Neural progenitor cell (in vitro differentiated cells): ENCODE measurements at regions not wholly inside any gene's neighbourhood (a gene's known extent, or its start where the extent isn't known, plus 50 kb on each side); places are given as distances from the start of the nearest gene placed in this dataset.

Experiments
- DNase-seq: peaks from one replicate; pipeline ENCODE4 v3.0.0-alpha.2; 2016; ENCODE audit warnings: low spot score
- H2AFZ ChIP-seq: fragments of 200-600 bp; sonication (generic); replicated peaks from 2 replicates; pipeline ENCODE4 v1.6.1; 2016; ENCODE audit warnings: antibody characterized with exemption
- H3F3A ChIP-seq: fragments of 200-600 bp; sonication (generic); 2 replicates; pipeline ENCODE4 v1.6.1; 2016; ENCODE audit warnings: antibody characterized with exemption, low read depth
- H3K27ac ChIP-seq: fragments of 200-600 bp; sonication (generic); 2 replicates; pipeline ENCODE4 v1.5.1; 2016; ENCODE audit warnings: mild to moderate bottlenecking
- H3K27me3 ChIP-seq: fragments of 200-600 bp; sonication (generic); 2 replicates; pipeline ENCODE4 v1.6.1; 2016; ENCODE audit warnings: mild to moderate bottlenecking, moderate library complexity
- H3K36me3 ChIP-seq: fragments of 200-600 bp; sonication (generic); 2 replicates; pipeline ENCODE4 v1.5.1; 2016
- H3K4me1 ChIP-seq: fragments of 200-600 bp; sonication (generic); 2 replicates; pipeline ENCODE4 v1.6.1; 2016; ENCODE audit warnings: mixed run types
- H3K4me2 ChIP-seq: fragments of 200-600 bp; sonication (generic); 2 replicates; pipeline ENCODE4 v1.6.1; 2016
- H3K4me3 ChIP-seq: fragments of 200-600 bp; sonication (generic); 2 replicates; pipeline ENCODE4 v1.5.1; 2016
- H3K79me2 ChIP-seq: fragments of 200-600 bp; sonication (generic); 2 replicates; pipeline ENCODE4 v1.6.1; 2016; ENCODE audit warnings: low read depth
- H3K9ac ChIP-seq: fragments of 200-600 bp; sonication (generic); 2 replicates; pipeline ENCODE4 v1.6.1; 2016
- H3K9me3 ChIP-seq: fragments of 200-600 bp; sonication (generic); 2 replicates; pipeline ENCODE4 v1.5.1; 2016; ENCODE audit warnings: low read depth
- H4K20me1 ChIP-seq: fragments of 200-600 bp; sonication (generic); 2 replicates; pipeline ENCODE4 v1.6.1; 2016; ENCODE audit warnings: low read depth
- H3K27ac Mint-ChIP-seq: 3 replicates; pipeline ENCODE4 v1.8.0; 2021; ENCODE audit warnings: mixed read lengths
- H3K27me3 Mint-ChIP-seq: 2 replicates; pipeline ENCODE4 v1.8.0; 2022; ENCODE audit warnings: low read depth, mild to moderate bottlenecking, inconsistent platforms, moderate library complexity, mixed read lengths; ENCODE audit not compliant: insufficient read depth
- H3K36me3 Mint-ChIP-seq: 3 replicates; pipeline ENCODE4 v1.8.0; 2021; ENCODE audit warnings: mixed read lengths
- H3K4me1 Mint-ChIP-seq: 3 replicates; pipeline ENCODE4 v1.8.0; 2021; ENCODE audit warnings: mixed read lengths
- H3K4me3 Mint-ChIP-seq: 3 replicates; pipeline ENCODE4 v1.8.0; 2021; ENCODE audit warnings: mild to moderate bottlenecking, moderate library complexity, mixed read lengths
- H3K9me3 Mint-ChIP-seq: 3 replicates; pipeline ENCODE4 v1.8.0; 2020; ENCODE audit warnings: mixed read lengths
- EZH2 ChIP-seq: fragments of 200-600 bp; sonication (generic); IDR thresholded peaks from 2 replicates; pipeline ENCODE4 v1.6.1; 2017; ENCODE audit warnings: antibody characterized with exemption, mild to moderate bottlenecking, moderate library complexity
- EZH2phosphoT487 ChIP-seq: fragments of 200-600 bp; sonication (generic); IDR thresholded peaks from 2 replicates; pipeline ENCODE4 v1.6.1; 2017; ENCODE audit warnings: antibody characterized with exemption
- TF ChIP-seq, protein P1 (sequence below): fragments of 200-600 bp; sonication (generic); IDR thresholded peaks from 2 replicates; pipeline ENCODE4 v1.5.1; 2017; ENCODE audit warnings: antibody characterized with exemption, mild to moderate bottlenecking

DNA sequence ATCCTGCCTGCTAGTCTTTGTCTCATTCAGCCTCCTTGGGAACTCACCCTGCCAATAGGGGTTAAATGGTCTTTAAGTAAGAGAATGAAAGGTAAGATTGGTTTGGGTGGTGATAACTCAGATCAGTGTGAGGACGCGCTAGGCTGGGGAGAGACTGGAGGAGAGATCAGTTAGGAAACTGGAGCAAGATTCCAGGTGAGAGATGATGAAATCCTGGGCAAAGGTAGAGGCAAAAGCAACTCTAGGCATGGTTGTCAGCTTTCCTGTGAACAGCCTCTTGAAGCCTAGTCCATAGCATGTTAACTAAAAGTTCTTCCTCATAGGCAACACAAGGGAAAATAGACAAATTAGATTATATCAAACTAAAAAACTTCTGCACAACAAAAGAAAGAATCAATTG lies 145.2 kb upstream of the ANKRD28 start:
- no peaks in the 10 kb centered on the region for H3K79me2 ChIP-seq
- H3K36me3 ChIP-seq = no peaks in the 10 kb centered on the region
- H3K4me2 ChIP-seq = no peak overlapping the region
- no peak overlapping the region for H3K9ac ChIP-seq
- Mint-ChIP-seq H3K4me3 (no peak overlapping the region), H3K27ac (no peak overlapping the region), H3K4me1 (no peaks in the 10 kb centered on the region), H3K36me3 (no peaks in the 10 kb centered on the region), H3K27me3 (no peaks in the 10 kb centered on the region), H3K9me3 (peaks cover 16% of the 10 kb centered on the region)
- no peak overlapping the region for H3K4me3 ChIP-seq
- no peak for DNase-seq
- no peak overlapping the region for H3K27ac ChIP-seq
- no peak for TF ChIP-seq EZH2phosphoT487
- no peak for TF ChIP-seq EZH2
- no peaks in the 10 kb centered on the region for H3K9me3 ChIP-seq
- H3K27me3 ChIP-seq = no peaks in the 10 kb centered on the region
- H3F3A ChIP-seq = no peaks in the 10 kb centered on the region
- no peak overlapping the region for H2AFZ ChIP-seq
- H4K20me1 ChIP-seq = no peaks in the 10 kb centered on the region
- no peaks in the 10 kb centered on the region for H3K4me1 ChIP-seq

DNA sequence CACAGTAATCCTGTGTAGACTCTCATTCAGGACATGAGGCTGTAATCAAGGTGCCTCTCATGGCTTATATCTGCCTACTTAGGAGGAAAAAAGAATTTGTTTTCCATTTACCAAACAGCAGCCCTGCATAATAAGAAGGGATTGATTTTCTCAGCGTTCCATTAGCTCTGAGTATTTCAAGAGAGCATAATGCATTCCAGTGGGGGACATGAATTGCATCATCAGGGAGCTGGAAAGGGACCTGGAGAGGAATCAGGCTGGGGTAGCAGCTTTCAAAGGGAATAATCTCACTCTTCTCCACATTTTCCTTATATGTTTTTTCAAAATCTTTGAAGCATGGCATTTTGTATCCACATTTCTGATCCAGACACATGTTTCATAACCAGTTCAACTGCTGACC lies 150.6 kb upstream of the ANKRD28 start:
- Histone ChIP-seq H3K36me3 (no peaks in the 10 kb centered on the region), H3K9me3 (no peaks in the 10 kb centered on the region), H2AFZ (no peak overlapping the region), H3K27me3 (no peaks in the 10 kb centered on the region), H4K20me1 (no peaks in the 10 kb centered on the region), H3K4me3 (no peak overlapping the region), H3K27ac (no peak overlapping the region), H3K9ac (no peak overlapping the region), H3K79me2 (no peaks in the 10 kb centered on the region), H3K4me2 (no peak overlapping the region), H3F3A (no peaks in the 10 kb centered on the region), H3K4me1 (peaks cover 5% of the 10 kb centered on the region)
- no peaks in the 10 kb centered on the region for H3K36me3 Mint-ChIP-seq
- no peak for DNase-seq
- H3K27ac Mint-ChIP-seq = no peak overlapping the region
- TF ChIP-seq EZH2 (no peak), EZH2phosphoT487 (no peak)
- TF ChIP-seq, protein P1, sequence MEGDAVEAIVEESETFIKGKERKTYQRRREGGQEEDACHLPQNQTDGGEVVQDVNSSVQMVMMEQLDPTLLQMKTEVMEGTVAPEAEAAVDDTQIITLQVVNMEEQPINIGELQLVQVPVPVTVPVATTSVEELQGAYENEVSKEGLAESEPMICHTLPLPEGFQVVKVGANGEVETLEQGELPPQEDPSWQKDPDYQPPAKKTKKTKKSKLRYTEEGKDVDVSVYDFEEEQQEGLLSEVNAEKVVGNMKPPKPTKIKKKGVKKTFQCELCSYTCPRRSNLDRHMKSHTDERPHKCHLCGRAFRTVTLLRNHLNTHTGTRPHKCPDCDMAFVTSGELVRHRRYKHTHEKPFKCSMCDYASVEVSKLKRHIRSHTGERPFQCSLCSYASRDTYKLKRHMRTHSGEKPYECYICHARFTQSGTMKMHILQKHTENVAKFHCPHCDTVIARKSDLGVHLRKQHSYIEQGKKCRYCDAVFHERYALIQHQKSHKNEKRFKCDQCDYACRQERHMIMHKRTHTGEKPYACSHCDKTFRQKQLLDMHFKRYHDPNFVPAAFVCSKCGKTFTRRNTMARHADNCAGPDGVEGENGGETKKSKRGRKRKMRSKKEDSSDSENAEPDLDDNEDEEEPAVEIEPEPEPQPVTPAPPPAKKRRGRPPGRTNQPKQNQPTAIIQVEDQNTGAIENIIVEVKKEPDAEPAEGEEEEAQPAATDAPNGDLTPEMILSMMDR = no peak
- H3K4me1 Mint-ChIP-seq = peaks cover 3% of the 10 kb centered on the region
- H3K4me3 Mint-ChIP-seq = no peak overlapping the region
- no peaks in the 10 kb centered on the region for H3K27me3 Mint-ChIP-seq
- H3K9me3 Mint-ChIP-seq = peaks cover 5% of the 10 kb centered on the region

DNA sequence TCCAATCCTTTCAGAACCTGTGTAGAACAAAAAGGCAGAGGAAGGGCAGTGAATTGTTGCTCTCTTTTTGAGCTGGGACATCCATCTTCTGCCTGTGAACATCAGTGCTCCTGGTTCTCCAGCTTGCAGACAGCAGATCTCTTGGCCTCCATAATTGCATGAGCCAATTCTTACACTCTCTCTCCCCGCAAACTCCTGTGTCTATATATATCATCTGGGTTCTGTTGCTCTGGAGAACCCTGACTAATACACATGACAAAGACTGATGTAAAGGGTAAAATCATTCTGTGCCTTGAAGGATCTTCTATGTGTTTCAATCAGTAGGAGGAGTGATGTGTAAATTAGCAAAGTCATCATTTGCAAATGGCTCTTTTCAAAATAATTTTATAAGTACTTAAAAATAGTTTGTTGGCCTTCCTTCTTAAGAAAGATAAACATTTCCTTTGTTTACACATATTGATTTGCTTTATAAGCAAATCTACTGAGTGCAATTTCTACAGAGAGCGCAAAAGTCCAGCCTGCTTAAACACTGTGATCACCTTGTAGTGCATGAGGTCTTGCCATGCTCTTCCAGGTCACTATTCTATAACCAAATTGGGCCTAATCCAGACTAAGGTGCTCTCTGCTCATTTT lies 154.9 kb upstream of the ANKRD28 start:
- Histone ChIP-seq H3K27ac (no peak overlapping the region), H2AFZ (no peak overlapping the region)
- no peak for TF ChIP-seq EZH2
- TF ChIP-seq, protein P1 = no peak
- no peak for TF ChIP-seq EZH2phosphoT487

GRCh38 chr3:15953841-15954240 lies 156.1 kb upstream of the ANKRD28 start:
- TF ChIP-seq, protein P1 = no peak
- TF ChIP-seq EZH2 (no peak), EZH2phosphoT487 (no peak)
- Histone ChIP-seq H3F3A (no peaks in the 10 kb centered on the region), H3K9me3 (no peaks in the 10 kb centered on the region), H3K4me2 (no peak overlapping the region), H2AFZ (no peak overlapping the region), H4K20me1 (no peaks in the 10 kb centered on the region), H3K4me3 (no peak overlapping the region), H3K9ac (no peak overlapping the region), H3K27me3 (no peaks in the 10 kb centered on the region), H3K4me1 (peaks cover 4% of the 10 kb centered on the region), H3K79me2 (no peaks in the 10 kb centered on the region), H3K27ac (no peak overlapping the region), H3K36me3 (no peaks in the 10 kb centered on the region)
- peaks cover 2% of the 10 kb centered on the region for H3K4me1 Mint-ChIP-seq
- no peaks in the 10 kb centered on the region for H3K27me3 Mint-ChIP-seq
- H3K27ac Mint-ChIP-seq = no peak overlapping the region
- no peak for DNase-seq
- no peaks in the 10 kb centered on the region for H3K36me3 Mint-ChIP-seq
- no peak overlapping the region for H3K4me3 Mint-ChIP-seq
- no peaks in the 10 kb centered on the region for H3K9me3 Mint-ChIP-seq

More for the DNA sequence above, 154.9 kb upstream of the ANKRD28 start:
- H3F3A ChIP-seq = no peaks in the 10 kb centered on the region
- no peaks in the 10 kb centered on the region for H3K9me3 ChIP-seq
- no peak overlapping the region for H3K4me2 ChIP-seq
- no peaks in the 10 kb centered on the region for H3K27me3 ChIP-seq
- Mint-ChIP-seq H3K27me3 (no peaks in the 10 kb centered on the region), H3K9me3 (no peaks in the 10 kb centered on the region), H3K4me1 (peaks cover 5% of the 10 kb centered on the region), H3K4me3 (no peak overlapping the region), H3K27ac (no peak overlapping the region), H3K36me3 (no peaks in the 10 kb centered on the region)
- DNase-seq = no peak
- H3K36me3 ChIP-seq = no peaks in the 10 kb centered on the region
- no peaks in the 10 kb centered on the region for H3K79me2 ChIP-seq
- H3K9ac ChIP-seq = no peak overlapping the region
- H4K20me1 ChIP-seq = no peaks in the 10 kb centered on the region
- H3K4me1 ChIP-seq = peaks cover 9% of the 10 kb centered on the region
- no peak overlapping the region for H3K4me3 ChIP-seq
